Ecto neural progenitor cell (in vitro differentiated cells): ENCODE measurements at regions not wholly inside any gene's neighbourhood (a gene's known extent, or its start where the extent isn't known, plus 50 kb on each side); places are given as distances from the start of the nearest gene placed in this dataset.
"Not testable (repeated sequence)": the region's sequence is repeated elsewhere in the genome, so short reads cannot be mapped to it uniquely, and the experiment has no call there.

ENCODE experiments used
- DNase-seq: peaks from one replicate; pipeline ENCODE4 v3.0.0-alpha.2; 2018; ENCODE audit warnings: low spot score

GRCh38 chr6:21918666-21919065, 325.1 kb downstream of the SOX4 start:
- no peak for DNase-seq

GRCh38 chr6:21922086-21922485, 328.5 kb downstream of the SOX4 start:
- no peak for DNase-seq

- no peak for DNase-seq
These were observed 330.5 kb downstream of the SOX4 start for GRCh38 chr6:21924002-21924401.

GRCh38 chr6:21928827-21929226, 335.3 kb downstream of the SOX4 start:
- DNase-seq, result no peak

- DNase-seq, result no peak
These were observed 338.2 kb downstream of the SOX4 start for GRCh38 chr6:21931641-21932335.

GRCh38 chr6:21933351-21933750, 339.8 kb downstream of the SOX4 start:
- no peak for DNase-seq

- no peak for DNase-seq
These were observed 341.6 kb downstream of the SOX4 start for GRCh38 chr6:21935142-21935541.

- DNase-seq, result no peak
These were observed 342.0 kb downstream of the SOX4 start for GRCh38 chr6:21935561-21936028.

GRCh38 chr6:21937466-21937865, 343.9 kb downstream of the SOX4 start:
- no peak for DNase-seq

GRCh38 chr6:21939066-21939465, 345.5 kb downstream of the SOX4 start:
- not testable (repeated sequence) for DNase-seq

GRCh38 chr6:21941926-21942325, 348.4 kb downstream of the SOX4 start:
- no peak for DNase-seq

GRCh38 chr6:21942897-21943296, 349.3 kb downstream of the SOX4 start:
- no peak for DNase-seq

- no peak for DNase-seq
These were observed 350.5 kb downstream of the PRL start for GRCh38 chr6:21946298-21946783.

- not testable (repeated sequence) for DNase-seq
These were observed 349.6 kb downstream of the PRL start for GRCh38 chr6:21947227-21947626.

GRCh38 chr6:21947731-21948386, 349.0 kb downstream of the PRL start:
- DNase-seq, result no peak

GRCh38 chr6:21949211-21949801, 347.5 kb downstream of the PRL start:
- no peak for DNase-seq

GRCh38 chr6:21952367-21952766, 344.5 kb downstream of the PRL start:
- no peak for DNase-seq

GRCh38 chr6:21953831-21954801, 342.7 kb downstream of the PRL start:
- peak; percentile 50 for DNase-seq

- DNase-seq, result no peak
These were observed 341.7 kb downstream of the PRL start for GRCh38 chr6:21955053-21955595.

GRCh38 chr6:21955951-21956350, 340.9 kb downstream of the PRL start:
- DNase-seq, result no peak

- no peak for DNase-seq
These were observed 338.4 kb downstream of the PRL start for GRCh38 chr6:21958428-21958827.

- no peak for DNase-seq
These were observed 335.6 kb downstream of the PRL start for GRCh38 chr6:21961226-21961625.
